ENCODE measurements at regions not wholly inside any gene's neighbourhood (a gene's known extent, or its start where the extent isn't known, plus 50 kb on each side); places are given as distances from the start of the nearest gene placed in this dataset.

DNA sequence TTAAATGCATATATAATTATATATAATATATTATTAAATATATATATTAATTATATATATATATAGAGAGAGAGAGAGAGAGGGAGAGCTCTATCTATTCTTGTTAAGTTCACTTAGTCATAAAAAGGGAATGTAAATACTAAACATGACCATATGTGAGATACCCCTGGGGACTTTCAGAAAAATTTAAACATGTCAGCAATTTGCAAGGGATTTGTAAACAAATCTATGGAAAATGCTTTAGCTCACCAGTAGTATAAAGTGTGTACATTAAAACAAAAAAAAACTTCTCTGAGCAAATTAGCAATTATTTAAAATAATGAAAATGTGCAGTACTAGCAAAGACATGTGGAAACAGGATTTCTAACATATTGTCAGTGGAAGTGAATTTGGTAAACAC, 1755.5 kb downstream of the PCDH19 start:
- TF ChIP-seq, protein P1, sequence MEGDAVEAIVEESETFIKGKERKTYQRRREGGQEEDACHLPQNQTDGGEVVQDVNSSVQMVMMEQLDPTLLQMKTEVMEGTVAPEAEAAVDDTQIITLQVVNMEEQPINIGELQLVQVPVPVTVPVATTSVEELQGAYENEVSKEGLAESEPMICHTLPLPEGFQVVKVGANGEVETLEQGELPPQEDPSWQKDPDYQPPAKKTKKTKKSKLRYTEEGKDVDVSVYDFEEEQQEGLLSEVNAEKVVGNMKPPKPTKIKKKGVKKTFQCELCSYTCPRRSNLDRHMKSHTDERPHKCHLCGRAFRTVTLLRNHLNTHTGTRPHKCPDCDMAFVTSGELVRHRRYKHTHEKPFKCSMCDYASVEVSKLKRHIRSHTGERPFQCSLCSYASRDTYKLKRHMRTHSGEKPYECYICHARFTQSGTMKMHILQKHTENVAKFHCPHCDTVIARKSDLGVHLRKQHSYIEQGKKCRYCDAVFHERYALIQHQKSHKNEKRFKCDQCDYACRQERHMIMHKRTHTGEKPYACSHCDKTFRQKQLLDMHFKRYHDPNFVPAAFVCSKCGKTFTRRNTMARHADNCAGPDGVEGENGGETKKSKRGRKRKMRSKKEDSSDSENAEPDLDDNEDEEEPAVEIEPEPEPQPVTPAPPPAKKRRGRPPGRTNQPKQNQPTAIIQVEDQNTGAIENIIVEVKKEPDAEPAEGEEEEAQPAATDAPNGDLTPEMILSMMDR (IDR thresholded peaks at IDR 0.05), result no peak
- TF ChIP-seq POLR2A (IDR thresholded peaks at IDR 0.05) (no peak), POLR2AphosphoS5 (IDR thresholded peaks at IDR 0.05) (no peak)
